ENCODE measurements at regions not wholly inside any gene's neighbourhood (a gene's known extent, or its start where the extent isn't known, plus 50 kb on each side); places are given as distances from the start of the nearest gene placed in this dataset.

DNA sequence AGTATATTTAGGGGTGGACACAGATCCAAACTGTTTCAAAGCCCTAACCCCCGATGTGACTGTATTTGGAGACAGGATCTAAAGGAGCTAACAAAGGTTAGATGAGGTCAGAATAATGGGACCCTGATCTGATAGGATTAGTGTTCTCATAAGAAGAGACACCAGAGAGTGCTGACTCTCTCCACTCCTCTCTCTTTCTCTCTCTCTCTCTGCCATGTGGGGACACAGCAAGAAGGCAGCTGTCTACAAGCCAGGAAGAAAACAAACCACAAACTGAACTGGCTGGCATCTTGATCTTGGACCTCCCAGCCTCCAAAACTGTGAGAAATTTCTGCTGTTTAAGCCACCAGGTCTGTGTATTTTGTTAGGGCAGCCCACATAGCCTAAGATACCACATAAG, 84.7 kb upstream of the KDM7A start:
- Histone ChIP-seq H2BK15ac (ENCODE audit: low read depth, low read length) (no peak overlapping the region), H3T11ph (ENCODE audit: low read length) (no peak overlapping the region), H3K4me1 (ENCODE audit: insufficient read depth, low read length) (no peaks in the 10 kb centered on the region), H3K56ac (ENCODE audit: insufficient read length, low read depth, low read length) (no peak overlapping the region), H2BK120ac (ENCODE audit: low read depth, low read length, poor library complexity, severe bottlenecking) (no peak overlapping the region), H4K5ac (ENCODE audit: insufficient read length, low read depth, low read length) (no peak overlapping the region), H3K4me2 (ENCODE audit: insufficient read depth, insufficient read length, low read length) (no peak overlapping the region), H3K23me2 (ENCODE audit: insufficient read length, low read depth, low read length, poor library complexity, severe bottlenecking) (no peaks in the 10 kb centered on the region), H3K14ac (ENCODE audit: insufficient read depth, low read length) (no peak overlapping the region), H4K91ac (ENCODE audit: insufficient read length, low read depth, low read length) (no peak overlapping the region), H2BK12ac (ENCODE audit: insufficient read length, low read depth, low read length) (no peak overlapping the region), H4K8ac (replicated peaks; ENCODE audit: insufficient read length, low read depth, low read length) (no peak overlapping the region), H3K79me2 (ENCODE audit: insufficient read depth, low read length) (no peaks in the 10 kb centered on the region), H3K18ac (ENCODE audit: insufficient read length, low read depth, low read length) (no peak overlapping the region), H3K27me3 (ENCODE audit: insufficient read depth, low read length) (no peaks in the 10 kb centered on the region), H3K9ac (ENCODE audit: extremely low read depth, insufficient read length, low read length) (no peak overlapping the region), H2BK5ac (ENCODE audit: insufficient read length, low read length) (no peak overlapping the region), H2AFZ (ENCODE audit: low read length) (no peak overlapping the region), H4K20me1 (ENCODE audit: control insufficient read depth, insufficient read depth, insufficient read length) (no peaks in the 10 kb centered on the region), H3K79me1 (ENCODE audit: insufficient read depth, low read depth, low read length, poor library complexity, severe bottlenecking) (no peaks in the 10 kb centered on the region), H3K27ac (ENCODE audit: insufficient read length, low read depth, low read length) (no peak overlapping the region), H3K9me3 (ENCODE audit: control insufficient read depth, low read depth, low read length) (no peaks in the 10 kb centered on the region), H3K4ac (ENCODE audit: low read depth, low read length) (no peak overlapping the region), H2AK5ac (ENCODE audit: insufficient read length, low read length) (no peak overlapping the region), H3K23ac (ENCODE audit: insufficient read length, low read depth, low read length) (no peak overlapping the region), H2BK20ac (ENCODE audit: low read depth, low read length, poor library complexity, severe bottlenecking) (no peak overlapping the region)
- H3K27ac Mint-ChIP-seq: no peak overlapping the region
- peaks cover 8 to 10% of the 10 kb centered on the region in 2 experiments; a peak in 4 of 5 replicates for H3K9me3 Mint-ChIP-seq
- no CpG with 5 or more reads among the region's 1 CpG for whole genome bisulfite sequencing (ENCODE audit: extremely low coverage, insufficient read length, low lambda C conversion rate)
- H3K4me3 Mint-ChIP-seq: no peak overlapping the region
- peaks cover 0 to 8% (median 0%) of the 10 kb centered on the region in 3 experiments; a peak in 2 of 7 replicates for H3K36me3 Mint-ChIP-seq (ENCODE audit: insufficient read depth in 1 of 3, low read depth in 3 of 3)
- no peaks in the 10 kb centered on the region; the same call in 1 of the 2 replicates for H3K27me3 Mint-ChIP-seq (ENCODE audit: low read depth)
- TF ChIP-seq, protein P1, sequence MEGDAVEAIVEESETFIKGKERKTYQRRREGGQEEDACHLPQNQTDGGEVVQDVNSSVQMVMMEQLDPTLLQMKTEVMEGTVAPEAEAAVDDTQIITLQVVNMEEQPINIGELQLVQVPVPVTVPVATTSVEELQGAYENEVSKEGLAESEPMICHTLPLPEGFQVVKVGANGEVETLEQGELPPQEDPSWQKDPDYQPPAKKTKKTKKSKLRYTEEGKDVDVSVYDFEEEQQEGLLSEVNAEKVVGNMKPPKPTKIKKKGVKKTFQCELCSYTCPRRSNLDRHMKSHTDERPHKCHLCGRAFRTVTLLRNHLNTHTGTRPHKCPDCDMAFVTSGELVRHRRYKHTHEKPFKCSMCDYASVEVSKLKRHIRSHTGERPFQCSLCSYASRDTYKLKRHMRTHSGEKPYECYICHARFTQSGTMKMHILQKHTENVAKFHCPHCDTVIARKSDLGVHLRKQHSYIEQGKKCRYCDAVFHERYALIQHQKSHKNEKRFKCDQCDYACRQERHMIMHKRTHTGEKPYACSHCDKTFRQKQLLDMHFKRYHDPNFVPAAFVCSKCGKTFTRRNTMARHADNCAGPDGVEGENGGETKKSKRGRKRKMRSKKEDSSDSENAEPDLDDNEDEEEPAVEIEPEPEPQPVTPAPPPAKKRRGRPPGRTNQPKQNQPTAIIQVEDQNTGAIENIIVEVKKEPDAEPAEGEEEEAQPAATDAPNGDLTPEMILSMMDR (conservative IDR thresholded peaks at IDR 0.05): no peak
- no peak for DNase-seq
- peaks cover 3 to 9% of the 10 kb centered on the region in 2 experiments; a peak in 2 of 4 replicates for H3K4me1 Mint-ChIP-seq

Measured in H9 (cell line).